D721Med (cell line): ENCODE measurements at regions not wholly inside any gene's neighbourhood (a gene's known extent, or its start where the extent isn't known, plus 50 kb on each side); places are given as distances from the start of the nearest gene placed in this dataset.
"Not testable (repeated sequence)": the region's sequence is repeated elsewhere in the genome, so short reads cannot be mapped to it uniquely, and the experiment has no call there.

Source experiments
- DNase-seq: peaks from one replicate; pipeline ENCODE4 v3.0.0; 2011; ENCODE audit warnings: low spot score; ENCODE audit not compliant: insufficient read length
- FAIRE-seq: peaks from 2 replicates; lab custom pipeline; 2011; peaks lifted over from hg19 to GRCh38; lab: Jason Lieb, UNC
- TF ChIP-seq, protein P1 (sequence below): IDR thresholded peaks from 2 replicates; pipeline ENCODE4 v1.5.1; 2012; ENCODE audit warnings: mild to moderate bottlenecking, control low read depth; ENCODE audit not compliant: insufficient read depth; ENCODE audit errors: missing control alignments

DNA sequence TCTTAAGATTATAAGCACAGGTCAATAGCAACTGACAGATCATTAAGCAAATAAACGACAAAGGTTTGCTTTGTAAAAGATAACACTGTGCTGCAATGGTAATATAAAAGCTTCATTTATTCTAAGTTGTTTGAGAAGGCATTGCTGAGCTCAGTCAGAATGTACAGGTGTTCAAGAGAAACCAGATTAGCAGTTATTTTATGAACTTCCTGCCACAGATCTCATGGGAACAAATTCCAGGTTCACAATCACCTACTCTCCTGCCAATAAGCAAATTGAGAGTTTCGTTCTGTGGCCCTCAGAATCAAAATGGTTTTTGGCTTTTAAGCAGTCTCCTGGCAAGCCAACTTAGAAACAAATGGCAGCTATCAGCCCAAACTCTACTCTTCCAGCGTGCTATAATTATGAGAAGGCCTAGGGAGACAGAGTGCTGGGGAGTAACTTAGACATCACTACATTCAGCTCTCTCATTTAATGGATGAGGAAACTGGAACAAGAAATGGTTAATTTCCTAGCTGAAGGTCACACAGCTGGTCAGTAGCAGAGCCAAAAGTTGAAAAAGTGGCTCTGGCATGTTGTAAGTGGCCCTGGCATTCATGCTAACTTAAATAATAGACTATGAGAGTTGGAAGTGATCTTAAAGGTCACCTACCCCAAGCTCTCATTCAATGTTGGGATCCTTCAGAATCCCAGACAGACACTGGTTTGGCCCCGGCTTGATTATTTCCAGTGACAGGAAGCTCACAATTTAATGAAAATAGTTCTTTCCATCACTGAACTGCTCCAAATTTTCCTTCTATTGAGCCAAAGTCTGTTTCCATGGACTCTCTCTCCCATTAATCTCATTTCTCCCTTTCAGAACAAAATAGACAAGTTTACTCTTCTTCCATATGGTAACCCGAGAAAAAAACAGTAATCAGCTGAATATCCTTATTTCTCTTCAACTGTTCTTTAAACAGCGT, 82.6 kb upstream of the EDEM3 start:
- TF ChIP-seq, protein P1, sequence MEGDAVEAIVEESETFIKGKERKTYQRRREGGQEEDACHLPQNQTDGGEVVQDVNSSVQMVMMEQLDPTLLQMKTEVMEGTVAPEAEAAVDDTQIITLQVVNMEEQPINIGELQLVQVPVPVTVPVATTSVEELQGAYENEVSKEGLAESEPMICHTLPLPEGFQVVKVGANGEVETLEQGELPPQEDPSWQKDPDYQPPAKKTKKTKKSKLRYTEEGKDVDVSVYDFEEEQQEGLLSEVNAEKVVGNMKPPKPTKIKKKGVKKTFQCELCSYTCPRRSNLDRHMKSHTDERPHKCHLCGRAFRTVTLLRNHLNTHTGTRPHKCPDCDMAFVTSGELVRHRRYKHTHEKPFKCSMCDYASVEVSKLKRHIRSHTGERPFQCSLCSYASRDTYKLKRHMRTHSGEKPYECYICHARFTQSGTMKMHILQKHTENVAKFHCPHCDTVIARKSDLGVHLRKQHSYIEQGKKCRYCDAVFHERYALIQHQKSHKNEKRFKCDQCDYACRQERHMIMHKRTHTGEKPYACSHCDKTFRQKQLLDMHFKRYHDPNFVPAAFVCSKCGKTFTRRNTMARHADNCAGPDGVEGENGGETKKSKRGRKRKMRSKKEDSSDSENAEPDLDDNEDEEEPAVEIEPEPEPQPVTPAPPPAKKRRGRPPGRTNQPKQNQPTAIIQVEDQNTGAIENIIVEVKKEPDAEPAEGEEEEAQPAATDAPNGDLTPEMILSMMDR = no peak
- DNase-seq = no peak
- FAIRE-seq = peak; percentile 44

DNA sequence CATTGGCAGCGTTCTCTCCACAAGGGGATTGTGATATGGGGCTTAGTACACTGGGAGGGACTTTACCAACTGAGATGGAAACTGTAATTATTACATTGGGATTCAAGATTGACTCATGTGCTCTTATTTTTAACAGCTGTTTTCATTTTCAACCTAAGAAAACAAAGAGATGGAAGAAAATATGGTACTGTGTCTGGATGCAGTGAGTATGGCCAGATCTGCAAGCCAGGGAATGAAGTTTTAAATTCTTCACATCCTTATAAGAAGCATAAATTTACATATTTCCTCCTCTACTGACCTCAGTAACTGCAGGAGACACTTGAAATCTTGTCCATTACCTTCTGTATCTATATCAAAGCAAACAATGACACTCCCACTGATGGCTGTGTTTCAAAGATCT, 81.5 kb upstream of the EDEM3 start:
- no peak for FAIRE-seq
- DNase-seq = no peak
- TF ChIP-seq, protein P1 = no peak

DNA sequence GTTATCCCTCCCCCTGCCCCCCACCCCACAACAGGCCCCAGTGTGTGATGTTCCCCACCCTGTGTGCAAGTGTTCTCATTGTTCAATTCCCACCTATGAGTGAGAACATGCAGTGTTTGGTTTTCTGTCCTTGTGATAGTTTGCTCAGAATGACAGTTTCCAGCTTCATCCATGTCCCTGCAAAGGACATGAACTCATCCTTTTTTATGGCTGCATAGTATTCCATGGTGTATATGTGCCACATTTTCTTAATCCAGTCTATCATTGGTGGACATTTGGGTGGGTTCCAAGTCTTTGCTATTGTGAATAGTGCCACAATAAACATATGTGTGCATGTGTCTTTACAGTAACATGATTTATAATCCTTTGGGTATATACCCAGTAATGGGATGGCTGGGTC, 79.3 kb upstream of the EDEM3 start:
- not testable (repeated sequence) for DNase-seq, FAIRE-seq

DNA sequence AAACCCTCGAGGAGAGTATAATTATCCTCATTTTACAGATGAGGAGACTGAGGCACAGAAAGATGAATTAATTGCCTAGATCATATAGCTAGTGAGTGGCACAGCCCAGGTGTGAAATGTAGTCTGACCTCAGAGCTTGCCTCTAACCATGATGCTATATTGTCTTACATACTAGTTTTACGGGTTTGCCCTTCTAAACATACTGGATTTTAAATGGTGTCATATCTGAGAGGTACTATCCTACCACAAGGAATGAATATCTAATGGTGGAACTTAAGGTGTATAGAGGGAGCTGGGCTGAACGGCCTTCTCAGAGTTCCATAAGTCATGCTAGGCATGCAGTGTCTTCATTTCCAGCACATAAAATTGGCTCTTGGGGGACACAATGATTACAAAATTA, 77.9 kb upstream of the EDEM3 start:
- DNase-seq (no peak), FAIRE-seq (no peak)
- TF ChIP-seq, protein P1 = no peak

DNA sequence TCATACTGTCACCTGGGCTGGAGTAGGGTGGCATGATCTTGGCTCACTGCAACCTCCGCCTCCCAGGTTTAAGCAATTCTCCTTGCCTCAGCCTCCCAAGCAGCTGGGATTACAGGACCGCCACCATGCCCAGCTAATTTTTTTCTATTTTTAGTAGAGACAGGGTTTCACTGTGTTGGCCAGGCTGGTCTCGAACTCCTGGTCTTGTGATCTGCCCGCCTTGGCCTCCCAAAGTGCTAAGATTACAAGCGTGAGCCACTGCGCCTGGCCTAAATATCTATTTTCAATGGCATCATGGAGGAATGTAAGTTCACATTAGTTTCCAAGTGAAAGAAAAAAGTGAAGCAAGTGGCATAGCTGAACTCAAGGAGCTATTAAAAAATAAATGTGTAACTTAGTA, 74.8 kb upstream of the EDEM3 start:
- not testable (repeated sequence) for FAIRE-seq

DNA sequence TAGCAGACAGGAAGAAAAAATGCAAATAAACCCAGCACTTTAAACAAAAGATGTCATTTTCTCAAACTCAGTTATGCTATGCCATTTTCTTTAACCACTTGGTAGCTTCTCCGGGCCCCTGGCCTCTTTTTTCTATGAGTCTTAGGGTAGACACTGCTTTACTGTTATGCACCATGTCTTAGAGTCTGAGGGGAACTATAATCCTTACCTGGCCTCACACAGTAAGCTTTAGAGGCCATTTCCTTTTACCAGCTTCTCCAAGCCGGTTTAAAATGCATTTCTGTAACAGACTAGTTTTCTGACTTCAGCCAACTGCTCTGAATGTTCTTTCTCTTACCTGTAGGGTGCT, 73.7 kb upstream of the EDEM3 start:
- FAIRE-seq (no peak), DNase-seq (no peak)
- TF ChIP-seq, protein P1 = no peak

More for the DNA sequence above, 74.8 kb upstream of the EDEM3 start:
- DNase-seq = not testable (repeated sequence)

DNA sequence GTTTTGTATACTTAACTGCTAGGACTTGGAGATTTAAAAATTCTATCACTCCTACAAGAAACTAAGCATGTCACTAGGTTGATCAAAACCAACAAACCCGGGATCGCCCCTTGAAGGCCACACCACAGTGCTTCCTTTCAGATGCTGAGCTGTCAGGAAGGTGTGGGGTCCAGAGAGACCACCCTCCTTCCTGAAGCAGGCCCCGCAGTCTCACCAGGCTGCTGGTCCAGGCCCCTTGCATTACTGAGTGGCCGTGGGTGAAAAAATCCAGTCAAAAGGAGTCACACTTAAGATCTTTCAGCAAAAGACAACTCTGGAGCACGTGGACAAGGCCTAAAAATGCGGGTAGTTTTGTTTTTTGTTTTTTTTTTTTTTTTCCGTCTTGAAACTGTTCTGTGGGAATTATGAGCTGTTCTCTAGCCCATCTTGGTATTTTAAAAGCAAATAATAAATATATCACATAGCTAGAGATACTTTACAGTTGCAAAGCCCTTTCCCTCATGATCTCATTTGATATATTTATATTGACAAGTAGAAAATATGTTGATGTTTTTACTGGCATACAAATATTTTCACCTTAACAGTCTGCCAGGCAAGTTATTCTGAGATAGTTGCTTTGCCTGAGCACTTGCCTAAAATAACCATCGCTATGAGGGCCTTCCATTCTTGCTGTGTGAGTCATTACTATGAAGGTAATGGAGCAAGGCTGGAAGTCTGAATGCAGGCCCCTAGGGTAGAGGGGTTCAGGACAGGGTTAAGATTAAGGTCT, 73.1 kb upstream of the EDEM3 start:
- FAIRE-seq (no peak), DNase-seq (no peak)
- TF ChIP-seq, protein P1 = no peak

DNA sequence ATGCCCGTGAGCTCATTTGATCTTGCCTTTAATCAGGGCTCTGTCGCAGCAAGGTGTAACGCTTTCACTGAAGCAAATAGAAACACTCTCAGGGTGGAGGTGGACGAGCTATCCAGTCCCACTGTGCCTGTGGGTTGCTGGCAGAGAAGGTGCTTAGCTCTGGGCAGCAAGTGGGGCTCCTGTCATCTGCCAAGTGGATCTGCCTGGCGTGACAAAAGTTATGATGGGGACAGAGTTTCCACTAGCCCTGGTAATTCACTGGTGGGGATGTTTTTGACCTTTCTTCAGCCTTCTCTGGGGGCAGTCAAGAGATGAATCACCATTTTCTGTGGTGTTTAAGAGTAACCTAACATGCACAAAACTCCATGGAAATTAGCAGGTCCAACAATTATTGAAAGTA, 71.3 kb upstream of the EDEM3 start:
- no peak for FAIRE-seq

More for the DNA sequence above, 71.3 kb upstream of the EDEM3 start:
- TF ChIP-seq, protein P1 = no peak
- DNase-seq = no peak
